IMR-90 (cell line): ENCODE measurements at regions not wholly inside any gene's neighbourhood (a gene's known extent, or its start where the extent isn't known, plus 50 kb on each side); places are given as distances from the start of the nearest gene placed in this dataset.

Experiments
- BHLHE40 ChIP-seq: fragments of 150-350 bp; IDR thresholded peaks from 2 replicates; pipeline ENCODE4 v1.6.1; 2016; ENCODE audit warnings: mild to moderate bottlenecking, low read depth, low read length
- CEBPB ChIP-seq: IDR thresholded peaks from 2 replicates; pipeline ENCODE4 v1.6.1; 2012; ENCODE audit warnings: low read depth, low read length, improper control_type of control experiment
- CTCF ChIP-seq: conservative IDR thresholded peaks from 2 replicates; pipeline ENCODE4 v1.5.1; 2012; ENCODE audit warnings: mild to moderate bottlenecking, low read depth, low read length, improper control_type of control experiment
- ELK1 ChIP-seq: fragments of 150-350 bp; IDR thresholded peaks from 2 replicates; pipeline ENCODE4 v1.6.1; 2016; ENCODE audit warnings: low read depth, mild to moderate bottlenecking, low read length, moderate library complexity, borderline replicate concordance
- FOS ChIP-seq: fragments of 150-350 bp; IDR thresholded peaks from 2 replicates; pipeline ENCODE4 v1.6.1; 2016; ENCODE audit warnings: low read depth, low read length
- MAFK ChIP-seq: IDR thresholded peaks from 2 replicates; pipeline ENCODE4 v1.6.1; 2012; ENCODE audit warnings: low read depth, low read length, improper control_type of control experiment
- MAZ ChIP-seq: IDR thresholded peaks from 2 replicates; pipeline ENCODE4 v1.6.1; 2012; ENCODE audit warnings: low read depth, mild to moderate bottlenecking, low read length, improper control_type of control experiment, moderate library complexity, borderline replicate concordance
- MXI1 ChIP-seq: IDR thresholded peaks from 2 replicates; pipeline ENCODE4 v1.6.1; 2012; ENCODE audit warnings: low read depth, mild to moderate bottlenecking, low read length, moderate library complexity, borderline replicate concordance
- POLR2A ChIP-seq: IDR thresholded peaks from 2 replicates; pipeline ENCODE4 v1.6.1; 2012; ENCODE audit warnings: mild to moderate bottlenecking, low read depth, low read length
- RAD21 ChIP-seq: IDR thresholded peaks from 2 replicates; pipeline ENCODE4 v1.6.1; 2012; ENCODE audit warnings: low read length, improper control_type of control experiment
- RCOR1 ChIP-seq: IDR thresholded peaks from 2 replicates; pipeline ENCODE4 v1.6.1; 2012; ENCODE audit warnings: mild to moderate bottlenecking, low read length, improper control_type of control experiment; ENCODE audit not compliant: insufficient replicate concordance
- RFX5 ChIP-seq: IDR thresholded peaks from 2 replicates; pipeline ENCODE4 v1.8.0; 2012; ENCODE audit warnings: low read depth, mild to moderate bottlenecking, low read length, moderate library complexity
- SMC3 ChIP-seq: fragments of 150-350 bp; IDR thresholded peaks from 2 replicates; pipeline ENCODE4 v1.6.1; 2016; ENCODE audit warnings: low read depth, mild to moderate bottlenecking, antibody characterized with exemption, low read length, moderate library complexity
- TF ChIP-seq, protein P1 (sequence below): fragments of 150-350 bp; IDR thresholded peaks from 2 replicates; pipeline ENCODE4 v1.6.1; 2017; ENCODE audit warnings: mild to moderate bottlenecking, antibody characterized with exemption, low read length, low read depth

- no peak for TF ChIP-seq RFX5
- TF ChIP-seq RCOR1: no peak
- no peak for TF ChIP-seq MAZ
- TF ChIP-seq MXI1: no peak
- TF ChIP-seq CTCF: no peak
- TF ChIP-seq RAD21: no peak
- TF ChIP-seq POLR2A: no peak
- no peak for TF ChIP-seq SMC3
- TF ChIP-seq ELK1: no peak
- TF ChIP-seq MAFK: no peak
- no peak for TF ChIP-seq FOS
- TF ChIP-seq BHLHE40: no peak
- TF ChIP-seq, protein P1, sequence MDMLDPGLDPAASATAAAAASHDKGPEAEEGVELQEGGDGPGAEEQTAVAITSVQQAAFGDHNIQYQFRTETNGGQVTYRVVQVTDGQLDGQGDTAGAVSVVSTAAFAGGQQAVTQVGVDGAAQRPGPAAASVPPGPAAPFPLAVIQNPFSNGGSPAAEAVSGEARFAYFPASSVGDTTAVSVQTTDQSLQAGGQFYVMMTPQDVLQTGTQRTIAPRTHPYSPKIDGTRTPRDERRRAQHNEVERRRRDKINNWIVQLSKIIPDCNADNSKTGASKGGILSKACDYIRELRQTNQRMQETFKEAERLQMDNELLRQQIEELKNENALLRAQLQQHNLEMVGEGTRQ: no peak
- TF ChIP-seq CEBPB: no peak
Observed at GRCh38 chr9:96177005-96177718, 124.8 kb downstream of the HSD17B3 start.
